Mucosa of descending colon (tissue), 3 donors: ENCODE measurements at regions not wholly inside any gene's neighbourhood (a gene's known extent, or its start where the extent isn't known, plus 50 kb on each side); places are given as distances from the start of the nearest gene placed in this dataset.
A peak's percentile ranks its signal among the peaks of the same experiment; 100 is the strongest.

Experiments
- ATAC-seq: fragments of 200-7000 bp; cut with Tn5 transposase; one replicate; pipeline ENCODE4 v1.9.1; 2020; ENCODE audit warnings: mild to moderate bottlenecking, moderate library complexity
- DNase-seq, 3 donors: peaks; one replicate each; pipeline ENCODE4 v3.0.0-alpha.2; 2020
- H3K36me3 ChIP-seq: fragments of 200-600 bp; one replicate; pipeline ENCODE4 v1.8.0; 2021; ENCODE audit warnings: low read depth, mild to moderate bottlenecking
- H3K4me1 ChIP-seq: fragments of 200-600 bp; one replicate; pipeline ENCODE4 v1.8.0; 2021; ENCODE audit warnings: low read depth, mild to moderate bottlenecking
- H3K4me3 ChIP-seq: fragments of 200-600 bp; one replicate; pipeline ENCODE4 v1.8.0; 2021; ENCODE audit warnings: mild to moderate bottlenecking
- H3K9me3 ChIP-seq: fragments of 200-600 bp; one replicate; pipeline ENCODE4 v1.8.0; 2021; ENCODE audit warnings: mild to moderate bottlenecking
- intact Hi-C, 2 donors: fragments of 100-400 bp; cut with DNase I in 1 of 2; cut with micrococcal nuclease in 1 of 2; formaldehyde crosslinking; loops; one replicate each; pipeline versions ENCODE4 v1.11.0 to v1.11.1; 2022; cut with DNase I, micrococcal nuclease
- TF ChIP-seq, protein P1 (sequence below): fragments of 200-600 bp; IDR thresholded peaks from one replicate; pipeline ENCODE4 v1.8.0; 2022; ENCODE audit warnings: antibody characterized with exemption, mild to moderate bottlenecking
- donor health status: DM: no; HTN: no; CAD: no; lungs with moderate emphysema.
- donor health status: DM: no; HTN: no; CAD: no.
- donor health status: DM: no; HTN: yes; CAD: no.

DNA sequence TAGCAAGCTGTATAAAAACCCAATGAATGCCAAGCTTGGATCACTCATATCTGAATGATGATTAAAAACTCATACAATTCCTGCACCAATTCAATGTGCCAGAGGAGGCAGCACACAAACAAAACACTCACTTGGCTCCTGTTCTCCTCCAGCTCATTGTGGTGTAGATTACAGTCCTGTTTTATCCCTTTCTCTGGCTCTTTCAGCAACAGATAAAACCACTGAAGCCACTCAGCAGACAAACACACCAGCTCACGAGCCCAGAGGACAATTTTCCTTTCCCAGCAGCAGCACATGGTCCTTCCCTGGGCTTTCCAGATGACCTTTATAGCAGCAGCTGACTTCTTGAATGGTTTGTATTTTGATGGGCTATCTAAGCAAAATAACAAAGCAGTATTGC is 107.3 kb upstream of the STARD3NL start:
- H3K4me3 ChIP-seq: no peak overlapping the region
- no peaks in the 10 kb centered on the region for H3K36me3 ChIP-seq
- intact Hi-C loops: no loop called here
- ATAC-seq: no peak
- no peaks in the 10 kb centered on the region for H3K4me1 ChIP-seq
- no peaks in the 10 kb centered on the region for H3K9me3 ChIP-seq
- DNase-seq: no peak
- TF ChIP-seq, protein P1, sequence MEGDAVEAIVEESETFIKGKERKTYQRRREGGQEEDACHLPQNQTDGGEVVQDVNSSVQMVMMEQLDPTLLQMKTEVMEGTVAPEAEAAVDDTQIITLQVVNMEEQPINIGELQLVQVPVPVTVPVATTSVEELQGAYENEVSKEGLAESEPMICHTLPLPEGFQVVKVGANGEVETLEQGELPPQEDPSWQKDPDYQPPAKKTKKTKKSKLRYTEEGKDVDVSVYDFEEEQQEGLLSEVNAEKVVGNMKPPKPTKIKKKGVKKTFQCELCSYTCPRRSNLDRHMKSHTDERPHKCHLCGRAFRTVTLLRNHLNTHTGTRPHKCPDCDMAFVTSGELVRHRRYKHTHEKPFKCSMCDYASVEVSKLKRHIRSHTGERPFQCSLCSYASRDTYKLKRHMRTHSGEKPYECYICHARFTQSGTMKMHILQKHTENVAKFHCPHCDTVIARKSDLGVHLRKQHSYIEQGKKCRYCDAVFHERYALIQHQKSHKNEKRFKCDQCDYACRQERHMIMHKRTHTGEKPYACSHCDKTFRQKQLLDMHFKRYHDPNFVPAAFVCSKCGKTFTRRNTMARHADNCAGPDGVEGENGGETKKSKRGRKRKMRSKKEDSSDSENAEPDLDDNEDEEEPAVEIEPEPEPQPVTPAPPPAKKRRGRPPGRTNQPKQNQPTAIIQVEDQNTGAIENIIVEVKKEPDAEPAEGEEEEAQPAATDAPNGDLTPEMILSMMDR: no peak

DNA sequence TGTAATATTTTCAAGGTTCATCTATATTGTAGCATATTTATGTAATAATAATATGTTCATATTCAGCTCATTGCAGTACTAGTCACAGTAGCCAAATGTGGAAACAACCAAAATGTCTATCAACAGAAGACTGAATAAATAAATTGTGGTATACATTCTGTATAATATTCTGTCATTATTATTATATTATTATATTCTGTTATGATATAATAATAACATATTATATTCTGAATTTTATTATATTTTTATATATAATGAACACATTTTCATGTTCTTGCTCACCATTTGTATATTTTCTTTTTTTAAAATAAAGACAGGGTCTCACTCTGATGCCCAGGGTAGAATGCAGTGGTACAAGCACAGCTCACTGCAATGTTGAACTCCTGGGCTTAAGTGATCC is 91.2 kb upstream of the STARD3NL start:
- TF ChIP-seq, protein P1: no peak
- Histone ChIP-seq H3K4me3 (no peak overlapping the region), H3K4me1 (no peaks in the 10 kb centered on the region), H3K9me3 (no peaks in the 10 kb centered on the region), H3K36me3 (no peaks in the 10 kb centered on the region)
- ATAC-seq (no peak), DNase-seq (no peak)
- intact Hi-C loops: no loop called here

DNA sequence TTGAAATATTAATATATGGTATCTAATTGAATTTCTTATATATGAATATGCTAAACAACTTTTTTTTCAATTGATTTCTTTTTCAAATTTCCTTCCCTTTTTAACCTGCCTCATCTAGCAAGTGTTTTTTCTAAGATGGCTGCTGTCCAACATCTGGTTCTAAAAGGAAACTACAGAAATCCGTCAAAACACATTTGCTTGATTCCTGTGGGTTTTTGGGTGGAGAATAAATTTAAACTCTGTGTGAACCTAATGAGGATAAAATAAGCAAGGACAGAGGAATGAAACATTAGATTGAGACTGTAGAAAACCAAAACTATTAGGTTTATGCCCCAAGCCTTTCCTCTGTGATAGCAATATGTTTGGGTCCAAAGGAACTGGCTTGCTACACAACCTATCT is 75.5 kb upstream of the STARD3NL start:
- ATAC-seq: no peak
- Histone ChIP-seq H3K36me3 (no peaks in the 10 kb centered on the region), H3K4me1 (no peaks in the 10 kb centered on the region), H3K4me3 (no peak overlapping the region), H3K9me3 (peaks cover 7% of the 10 kb centered on the region)
- DNase-seq: no peak
- TF ChIP-seq, protein P1: no peak
- intact Hi-C loops: no loop called here

DNA sequence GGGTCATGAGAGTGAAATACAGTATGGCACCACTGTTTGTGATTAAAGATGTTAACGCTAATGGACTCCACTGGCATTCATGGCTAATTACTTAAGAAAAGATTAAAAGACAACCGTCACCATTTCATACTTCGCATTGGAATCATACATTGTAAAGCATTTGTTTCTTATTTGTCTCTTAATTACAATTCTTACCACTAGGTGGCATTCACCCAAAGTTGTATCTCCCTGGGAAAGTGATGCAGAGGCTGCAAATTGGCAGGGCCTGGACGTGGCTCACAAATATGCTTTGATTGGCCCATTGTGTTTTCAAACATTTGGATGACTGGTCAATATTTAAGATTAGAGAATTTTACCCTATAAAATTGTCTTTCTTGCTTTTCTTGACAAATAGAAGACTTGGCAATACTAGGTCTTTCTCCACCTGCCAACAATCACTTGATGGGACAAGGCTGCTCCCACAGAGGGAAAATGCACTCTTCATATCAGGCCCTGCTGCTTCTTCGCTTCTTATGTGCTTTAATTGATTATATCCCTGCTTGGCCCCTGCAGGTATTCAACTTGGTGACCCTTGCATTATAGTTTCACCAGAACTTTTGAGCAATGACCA is 72.1 kb upstream of the STARD3NL start:
- Histone ChIP-seq H3K4me3 (no peak overlapping the region), H3K9me3 (no peaks in the 10 kb centered on the region), H3K36me3 (no peaks in the 10 kb centered on the region), H3K4me1 (no peaks in the 10 kb centered on the region)
- TF ChIP-seq, protein P1: peak; percentile 34
- intact Hi-C loops: loop anchor here (2.0 to 5.0 kb wide), 2 partner anchors 116 to 117 kb away; no protein-coding TSS in a partner anchor
- DNase-seq (peak in 1 of 3 donors; percentile 7), ATAC-seq (peak; percentile 66)

DNA sequence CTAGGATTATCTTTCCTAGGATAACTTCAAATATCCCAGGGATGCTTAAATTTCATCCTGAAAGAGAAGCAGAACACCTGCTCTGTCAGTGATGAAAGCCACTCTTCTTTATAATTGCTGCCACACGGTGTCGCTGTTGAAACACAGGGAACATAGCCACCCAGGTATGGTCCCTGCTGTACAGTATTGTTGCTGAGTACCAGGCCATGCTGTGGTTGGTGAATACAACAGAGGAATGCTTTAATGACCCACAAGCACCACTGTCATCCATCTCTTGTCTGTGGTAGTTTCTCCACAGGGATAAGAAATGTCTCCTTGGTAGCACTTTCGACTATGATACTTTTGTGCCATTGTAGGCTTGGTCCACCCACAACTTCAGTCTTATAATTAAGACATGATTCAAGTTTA is 70.6 kb upstream of the STARD3NL start:
- DNase-seq (peak in 2 of 3 donors; percentile 39 to 93), ATAC-seq (peak; percentile 90)
- H3K36me3 ChIP-seq: no peaks in the 10 kb centered on the region
- TF ChIP-seq, protein P1: peak; percentile 48
- H3K4me3 ChIP-seq: no peak overlapping the region
- H3K4me1 ChIP-seq: no peaks in the 10 kb centered on the region
- intact Hi-C loops: loop anchor here (2.0 to 5.0 kb wide), 2 partner anchors 115 kb away; no protein-coding TSS in a partner anchor
- no peaks in the 10 kb centered on the region for H3K9me3 ChIP-seq

DNA sequence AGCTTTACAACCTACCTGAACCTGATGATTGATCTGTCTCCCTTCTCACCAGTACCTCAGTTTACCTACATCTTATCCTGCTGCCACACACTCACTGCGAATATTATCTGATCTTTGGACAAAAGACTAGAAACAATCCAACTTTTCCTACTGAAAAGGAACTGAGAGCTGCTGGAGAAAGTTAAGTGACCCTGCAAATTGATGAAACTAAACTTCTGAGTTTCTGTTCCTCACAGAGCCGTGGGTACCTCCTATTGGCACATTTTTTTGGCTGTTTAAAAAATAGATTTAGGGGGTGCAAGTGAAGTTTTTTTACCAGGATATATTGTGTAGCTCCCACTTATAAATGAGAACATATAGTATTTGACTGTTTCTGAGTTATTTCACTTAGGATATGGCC is 66.0 kb upstream of the STARD3NL start:
- intact Hi-C loops: no loop called here

More for the DNA sequence above, 66.0 kb upstream of the STARD3NL start:
- ATAC-seq (no peak), DNase-seq (no peak)
- TF ChIP-seq, protein P1: no peak
- Histone ChIP-seq H3K4me3 (no peak overlapping the region), H3K36me3 (no peaks in the 10 kb centered on the region), H3K9me3 (no peaks in the 10 kb centered on the region), H3K4me1 (no peaks in the 10 kb centered on the region)
